GM23338 (cell line): ENCODE measurements at regions not wholly inside any gene's neighbourhood (a gene's known extent, or its start where the extent isn't known, plus 50 kb on each side); places are given as distances from the start of the nearest gene placed in this dataset.

ENCODE experiments used
- ATAC-seq: fragments of 200-7000 bp; cut with Tn5 transposase; 3 replicates; pipeline ENCODE4 v1.9.1; 2020
- DNase-seq: peaks from one replicate; pipeline ENCODE4 v3.0.0-alpha.2; 2015; ENCODE audit warnings: low spot score
- H2AFZ ChIP-seq: fragments of 200-600 bp; sonication (generic); 2 replicates; pipeline ENCODE4 v1.8.0; 2016; ENCODE audit warnings: antibody characterized with exemption, mild to moderate bottlenecking, moderate library complexity
- H3F3A ChIP-seq: fragments of 200-600 bp; sonication (generic); replicated peaks from 2 replicates; pipeline ENCODE4 v1.8.0; 2017; ENCODE audit warnings: antibody characterized with exemption, mixed run types, low read depth
- H3K27ac ChIP-seq: fragments of 200-600 bp; sonication (generic); 2 replicates; pipeline ENCODE4 v1.6.1; 2016; ENCODE audit warnings: low read depth
- H3K27me3 ChIP-seq: fragments of 200-600 bp; sonication (generic); 2 replicates; pipeline ENCODE4 v1.8.0; 2016; ENCODE audit warnings: mild to moderate bottlenecking, mixed run types, moderate library complexity; ENCODE audit not compliant: insufficient read depth
- H3K36me3 ChIP-seq: fragments of 200-600 bp; sonication (generic); 2 replicates; pipeline ENCODE4 v1.8.0; 2016; ENCODE audit warnings: mild to moderate bottlenecking; ENCODE audit not compliant: insufficient read depth
- H3K4me1 ChIP-seq: fragments of 200-600 bp; sonication (generic); 2 replicates; pipeline ENCODE4 v1.8.0; 2016; ENCODE audit warnings: mild to moderate bottlenecking, moderate library complexity; ENCODE audit not compliant: insufficient read depth
- H3K4me2 ChIP-seq: fragments of 200-600 bp; sonication (generic); 2 replicates; pipeline ENCODE4 v1.7.1; 2017; ENCODE audit warnings: mixed run types
- H3K4me3 ChIP-seq: fragments of 200-600 bp; sonication (generic); 2 replicates; pipeline ENCODE4 v1.6.1; 2016; ENCODE audit warnings: mixed run types
- H3K79me2 ChIP-seq: fragments of 200-600 bp; sonication (generic); replicated peaks from 2 replicates; pipeline ENCODE4 v1.8.0; 2017; ENCODE audit warnings: mild to moderate bottlenecking; ENCODE audit not compliant: insufficient read depth
- H3K9me2 ChIP-seq: fragments of 200-600 bp; sonication (generic); 2 replicates; pipeline ENCODE4 v1.8.0; 2017; ENCODE audit not compliant: insufficient read depth
- H4K20me1 ChIP-seq: fragments of 200-600 bp; sonication (generic); replicated peaks from 2 replicates; pipeline ENCODE4 v1.8.0; 2017; ENCODE audit warnings: mild to moderate bottlenecking; ENCODE audit not compliant: insufficient read depth
- H3K27ac Mint-ChIP-seq: 2 replicates; pipeline ENCODE4 v1.8.0; 2020; ENCODE audit warnings: inconsistent platforms, mild to moderate bottlenecking, moderate library complexity, mixed read lengths
- H3K27me3 Mint-ChIP-seq: 3 replicates; pipeline ENCODE4 v1.8.0; 2022; ENCODE audit warnings: low read depth, mild to moderate bottlenecking, moderate library complexity, mixed read lengths, inconsistent platforms; ENCODE audit not compliant: insufficient read depth, poor library complexity
- H3K36me3 Mint-ChIP-seq: 3 replicates; pipeline ENCODE4 v1.8.0; 2021; ENCODE audit warnings: low read depth, mild to moderate bottlenecking, inconsistent platforms, moderate library complexity, mixed read lengths
- H3K4me1 Mint-ChIP-seq: 3 replicates; pipeline ENCODE4 v1.8.0; 2020; ENCODE audit warnings: mild to moderate bottlenecking, inconsistent platforms, mixed read lengths
- H3K4me3 Mint-ChIP-seq: 3 replicates; pipeline ENCODE4 v1.8.0; 2021; ENCODE audit warnings: moderate library complexity, mild to moderate bottlenecking, inconsistent platforms, mixed read lengths
- H3K9me3 Mint-ChIP-seq: 3 replicates; pipeline ENCODE4 v1.8.0; 2020; ENCODE audit warnings: moderate library complexity, mild to moderate bottlenecking, inconsistent platforms, mixed read lengths
- CREB1 ChIP-seq: fragments of 250-450 bp; sonication (Bioruptor Pico); IDR thresholded peaks from 2 replicates; pipeline ENCODE4 v1.5.0; 2020; ENCODE audit warnings: low read depth, mild to moderate bottlenecking, moderate library complexity
- CTCF ChIP-seq, 2 experiments: fragments of 200-600 bp in 1 of 2; sonication (generic) in 1 of 2; conservative IDR thresholded peaks; 2 replicates each; pipeline versions ENCODE4 v1.5.1 to v1.6.1; 2016 to 2017; ENCODE audit warnings: antibody characterized with exemption in 2 of 2, low read depth in 2 of 2, mild to moderate bottlenecking in 2 of 2, moderate library complexity in 1 of 2
- ETS1 ChIP-seq: IDR thresholded peaks from 2 replicates; pipeline ENCODE4 v1.6.1; 2016; ENCODE audit warnings: antibody characterized with exemption
- EZH2 ChIP-seq: fragments of 200-600 bp; sonication (generic); IDR thresholded peaks from one replicate; pipeline ENCODE4 v1.8.0; 2017; ENCODE audit warnings: antibody characterized with exemption, mild to moderate bottlenecking, low read depth; ENCODE audit not compliant: unreplicated experiment
- EZH2phosphoT487 ChIP-seq: fragments of 200-600 bp; sonication (generic); IDR thresholded peaks from one replicate; pipeline ENCODE4 v1.8.1; 2018; ENCODE audit warnings: antibody characterized with exemption; ENCODE audit not compliant: unreplicated experiment
- JUNB ChIP-seq: IDR thresholded peaks from one replicate; pipeline ENCODE4 v1.6.1; 2016; ENCODE audit warnings: antibody characterized with exemption; ENCODE audit not compliant: unreplicated experiment
- NANOG ChIP-seq: IDR thresholded peaks from 2 replicates; pipeline ENCODE4 v1.6.1; 2016; ENCODE audit warnings: antibody characterized with exemption, borderline replicate concordance
- POLR2AphosphoS5 ChIP-seq: IDR thresholded peaks from 2 replicates; pipeline ENCODE4 v1.6.1; 2016; ENCODE audit warnings: antibody characterized with exemption, low read depth
- REST ChIP-seq: IDR thresholded peaks from one replicate; pipeline ENCODE4 v1.6.1; 2018; ENCODE audit warnings: antibody characterized with exemption; ENCODE audit not compliant: unreplicated experiment
- ZNF114 ChIP-seq: fragments of 250-450 bp; sonication (Bioruptor Pico); IDR thresholded peaks from 2 replicates; pipeline ENCODE4 v1.5.0; 2020; ENCODE audit warnings: mild to moderate bottlenecking, moderate library complexity
- ZNF331 ChIP-seq: fragments of 250-450 bp; sonication (Bioruptor Pico); IDR thresholded peaks from 2 replicates; pipeline ENCODE4 v1.5.0; 2020; ENCODE audit warnings: low read depth, mild to moderate bottlenecking, moderate library complexity
- ZNF462 ChIP-seq: fragments of 250-450 bp; sonication (Bioruptor Pico); IDR thresholded peaks from 2 replicates; pipeline ENCODE4 v1.5.0; 2020; ENCODE audit warnings: mild to moderate bottlenecking, moderate library complexity

- TF ChIP-seq ETS1 (no peak), EZH2phosphoT487 (no peak), ZNF462 (CRISPR knock-in tag) (no peak)
Observed at GRCh38 chr1:215377746-215378145, 189.4 kb upstream of the KCTD3 start (continued).

GRCh38 chr1:215380566-215380965 lies 186.5 kb upstream of the KCTD3 start:
- H3K9me2 ChIP-seq: no peaks in the 10 kb centered on the region
- no peak overlapping the region for H3K27ac ChIP-seq
- H3K4me1 Mint-ChIP-seq: no peaks in the 10 kb centered on the region
- no peaks in the 10 kb centered on the region for H3F3A ChIP-seq
- H4K20me1 ChIP-seq: no peaks in the 10 kb centered on the region
- no peak for ATAC-seq
- no peak for DNase-seq
- no peak overlapping the region for H2AFZ ChIP-seq
- H3K36me3 Mint-ChIP-seq: no peaks in the 10 kb centered on the region
- no peak overlapping the region for H3K4me3 ChIP-seq
- no peaks in the 10 kb centered on the region for H3K27me3 Mint-ChIP-seq
- H3K27ac Mint-ChIP-seq: no peak overlapping the region
- no peaks in the 10 kb centered on the region; the same call in 2 of the 3 replicates for H3K9me3 Mint-ChIP-seq
- H3K27me3 ChIP-seq: no peaks in the 10 kb centered on the region
- H3K4me1 ChIP-seq: no peaks in the 10 kb centered on the region
- no peaks in the 10 kb centered on the region for H3K36me3 ChIP-seq
- H3K4me3 Mint-ChIP-seq: no peak overlapping the region
- H3K79me2 ChIP-seq: no peaks in the 10 kb centered on the region
- H3K4me2 ChIP-seq: no peak overlapping the region
- TF ChIP-seq NANOG: no peak
- no peak for TF ChIP-seq REST
- no peak for TF ChIP-seq JUNB
- TF ChIP-seq ZNF331 (CRISPR knock-in tag): no peak
- TF ChIP-seq EZH2: no peak
- TF ChIP-seq CTCF (conservative IDR thresholded peaks at IDR 0.05; ENCODE audit: low read depth in 2 of 2): no peak
- no peak for TF ChIP-seq ETS1
- no peak for TF ChIP-seq ZNF114 (CRISPR knock-in tag)
- no peak for TF ChIP-seq POLR2AphosphoS5
- no peak for TF ChIP-seq EZH2phosphoT487
- TF ChIP-seq CREB1: no peak
